GM18907 (cell line): ENCODE measurements at regions not wholly inside any gene's neighbourhood (a gene's known extent, or its start where the extent isn't known, plus 50 kb on each side); places are given as distances from the start of the nearest gene placed in this dataset.

Source experiments
- ATAC-seq: cut with Tn5 transposase; IDR thresholded peaks from one replicate; pipeline ENCODE4 v1.9.1; 2021; ENCODE audit warnings: mild to moderate bottlenecking, moderate library complexity; ENCODE audit not compliant: unreplicated experiment

DNA sequence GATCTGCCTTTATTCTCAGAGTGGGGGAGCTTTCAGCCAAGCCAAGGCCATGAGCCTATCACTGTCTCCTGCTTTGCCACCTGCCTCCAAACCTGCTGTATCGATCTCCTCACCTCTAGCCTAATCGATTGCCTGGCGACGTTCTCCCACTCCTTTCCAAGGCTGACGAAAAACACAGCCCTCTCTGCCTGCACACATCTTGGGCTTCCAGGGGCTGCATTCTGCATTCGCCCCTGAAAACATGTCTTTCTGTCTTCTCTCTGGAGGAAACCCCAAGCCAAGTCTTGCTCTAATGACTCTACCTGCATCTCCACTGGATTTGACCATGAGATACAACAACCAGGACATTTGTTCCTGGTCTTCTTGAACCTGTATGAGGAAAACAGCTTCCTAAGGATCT is 540.7 kb downstream of the BCL11B start:
- ATAC-seq = no peak

DNA sequence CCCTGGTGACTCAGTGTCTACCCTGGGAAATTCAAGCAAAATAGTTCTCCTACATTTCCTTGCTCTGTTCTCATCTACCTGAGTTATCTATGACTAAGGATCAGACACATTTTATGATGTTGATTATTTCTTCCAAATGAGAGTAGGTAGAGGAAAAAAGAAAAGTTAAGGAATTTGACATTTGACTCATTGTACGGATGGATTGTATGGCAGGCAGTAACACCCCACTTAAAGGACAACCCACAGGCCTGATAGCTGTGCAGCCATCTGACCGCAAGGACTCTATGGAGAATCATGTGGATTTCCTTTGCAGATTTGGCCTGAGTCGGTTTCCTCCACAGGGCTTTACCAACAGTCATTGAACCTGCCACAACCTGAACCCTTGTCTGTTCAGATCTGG is 540.3 kb downstream of the BCL11B start:
- ATAC-seq = no peak

DNA sequence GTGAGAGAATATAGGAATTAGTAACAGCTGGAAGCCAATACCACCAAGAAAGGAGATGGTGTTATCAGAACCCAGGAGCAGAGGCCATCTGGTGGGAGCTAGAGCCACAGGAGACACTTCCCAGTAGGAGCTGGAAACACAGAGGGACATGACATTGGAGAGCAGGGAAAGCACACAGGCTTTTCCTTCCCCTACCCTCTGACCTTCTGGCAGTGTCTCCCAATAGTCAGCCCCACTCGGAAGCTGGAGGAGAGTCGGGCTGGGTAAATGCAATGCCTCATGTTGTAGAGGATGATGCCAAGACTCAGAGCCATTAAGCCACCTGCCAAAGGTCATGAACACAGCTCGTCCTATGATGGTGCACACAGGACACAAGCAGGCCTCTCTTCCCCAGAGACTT is 538.5 kb downstream of the BCL11B start:
- ATAC-seq = no peak

DNA sequence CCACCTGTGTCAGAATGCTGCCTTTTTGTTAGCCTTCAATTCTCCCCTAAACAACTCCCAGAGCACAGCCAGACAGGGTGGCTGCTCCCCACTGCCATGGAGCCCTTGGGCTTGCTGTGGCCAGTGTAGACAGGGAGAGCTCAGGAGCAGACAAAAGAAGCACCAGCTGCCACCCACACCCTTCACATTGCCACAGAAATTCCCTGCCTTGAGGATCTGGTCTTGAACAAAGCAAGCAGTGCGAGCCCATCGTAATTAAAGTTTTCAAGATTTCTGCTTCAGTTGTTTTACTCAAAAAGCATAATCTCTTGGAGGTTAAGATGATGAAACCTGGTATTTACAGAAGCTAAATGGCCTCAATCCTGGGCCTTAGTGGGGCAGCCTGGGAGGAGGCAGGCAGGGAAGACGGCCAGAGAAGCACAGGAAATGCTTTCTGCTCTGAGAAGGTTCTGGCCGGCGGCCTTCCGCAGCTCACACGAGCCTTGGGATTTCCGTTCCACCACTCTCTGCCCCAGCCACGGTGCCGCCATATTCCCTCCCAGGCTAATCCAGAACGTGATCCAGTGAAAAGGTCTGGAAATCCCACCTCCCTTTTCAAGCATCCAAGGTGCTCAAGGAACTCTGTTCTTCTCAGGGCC is 535.2 kb downstream of the BCL11B start:
- ATAC-seq = no peak

DNA sequence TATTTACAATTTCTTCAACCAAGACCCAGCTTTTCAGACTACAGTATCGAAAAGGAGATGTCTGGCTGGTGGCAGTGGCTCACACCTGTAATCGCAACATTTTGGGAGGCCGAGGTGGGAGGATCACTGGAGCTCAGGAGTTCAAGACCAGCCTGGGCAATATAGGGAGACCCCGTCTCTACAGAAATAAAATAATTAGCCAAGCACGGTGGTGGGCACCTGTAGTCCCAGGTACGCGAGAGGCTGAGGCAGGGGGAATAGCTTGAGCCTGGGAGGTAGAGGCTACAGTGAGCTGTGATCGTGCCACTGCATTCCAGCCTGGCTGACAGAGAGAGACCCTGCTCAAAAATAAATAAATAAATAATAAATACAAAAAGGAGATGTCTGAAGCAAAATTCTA is 530.5 kb downstream of the BCL11B start:
- ATAC-seq = no peak

DNA sequence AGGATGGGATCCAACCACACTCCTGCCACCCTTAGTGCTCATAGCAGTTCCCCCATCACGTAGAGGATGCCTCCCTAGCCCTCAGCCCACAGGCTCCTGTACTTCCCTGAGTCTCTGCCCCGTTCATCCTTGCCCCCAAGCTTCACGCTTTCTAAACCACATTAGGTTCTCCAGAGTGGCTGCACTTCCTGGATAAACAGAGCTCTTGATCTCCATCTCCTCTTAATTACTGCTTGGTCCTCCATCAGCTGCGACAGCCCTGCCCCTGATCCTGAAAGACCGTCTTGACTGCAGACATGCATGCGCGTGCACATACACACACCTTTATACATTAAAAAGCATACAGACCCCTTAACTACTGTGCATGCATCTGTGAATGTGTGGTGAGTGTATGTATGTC is 530.0 kb downstream of the BCL11B start:
- no peak for ATAC-seq

DNA sequence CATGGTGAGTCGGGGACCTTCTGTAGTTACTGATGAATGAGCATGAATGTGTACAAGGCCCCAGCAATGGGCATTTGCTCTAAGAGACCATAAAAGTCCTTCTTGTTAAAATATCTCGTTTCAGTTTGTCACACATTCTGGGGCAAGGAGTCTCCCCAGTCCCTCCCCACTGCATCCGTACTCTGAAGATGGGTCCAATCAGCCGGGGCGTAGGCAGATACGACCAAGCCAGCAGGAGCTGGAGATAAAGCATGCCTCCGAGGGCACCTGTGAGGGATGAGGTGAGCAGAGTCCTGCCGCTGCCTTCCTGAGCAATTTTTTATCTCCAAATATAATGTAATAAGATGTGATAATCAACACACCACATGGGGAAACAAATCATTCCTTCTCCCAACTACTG is 528.5 kb downstream of the BCL11B start:
- no peak for ATAC-seq

DNA sequence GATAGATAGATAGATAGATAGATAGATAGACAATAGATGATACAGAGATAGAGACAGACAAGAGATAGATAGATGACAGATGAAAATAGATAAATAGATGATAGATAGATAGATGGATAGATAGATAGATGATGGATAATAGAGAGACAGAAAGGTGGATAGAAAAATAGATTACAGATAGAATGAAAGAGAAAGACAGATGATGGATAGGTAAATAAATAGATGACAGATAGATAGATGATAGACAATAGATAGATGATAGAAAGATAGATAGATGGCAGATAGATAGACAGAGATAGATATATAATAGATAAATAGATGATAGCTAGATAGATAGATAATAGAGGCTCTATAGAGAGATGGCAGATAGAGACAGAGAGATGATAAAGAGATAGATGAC is 523.0 kb downstream of the BCL11B start:
- ATAC-seq = no peak

DNA sequence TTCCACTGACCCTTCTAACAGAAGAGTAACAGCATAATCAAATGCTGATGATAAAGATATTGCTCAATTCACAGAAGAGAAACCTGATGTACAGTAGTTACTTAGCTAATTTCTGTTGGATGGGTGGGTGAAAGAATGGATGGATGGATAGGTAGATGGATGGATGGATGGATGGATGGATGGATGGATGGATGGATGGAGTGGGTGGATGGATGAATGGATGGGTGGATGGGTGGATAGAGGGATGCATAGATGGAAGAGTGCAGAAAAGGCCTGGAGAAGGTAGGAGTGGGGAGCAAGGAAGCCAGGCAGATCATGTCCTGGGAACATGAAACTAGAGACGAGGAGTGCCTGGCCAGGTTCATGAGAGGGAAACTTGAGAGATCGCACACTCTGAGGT is 520.9 kb downstream of the BCL11B start:
- ATAC-seq = no peak

DNA sequence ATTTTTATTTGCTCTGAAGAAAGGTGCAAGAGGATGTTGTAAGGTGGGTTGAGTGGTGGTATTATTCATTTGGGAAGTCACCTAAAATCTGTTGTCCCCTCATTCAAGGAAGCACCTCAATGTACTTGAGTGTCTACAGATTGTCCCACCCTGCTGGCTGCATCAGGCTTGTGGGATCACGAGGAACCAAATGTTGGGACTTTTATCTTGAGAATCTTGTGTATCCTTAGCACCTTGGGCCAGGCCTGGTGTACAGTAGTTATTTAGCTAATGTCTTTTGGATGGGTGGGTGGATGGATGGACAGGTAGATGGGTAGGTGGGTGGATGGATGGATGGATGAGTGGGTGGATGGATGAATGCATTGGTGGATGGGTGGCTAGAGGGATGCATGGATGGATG is 519.3 kb downstream of the BCL11B start:
- no peak for ATAC-seq

DNA sequence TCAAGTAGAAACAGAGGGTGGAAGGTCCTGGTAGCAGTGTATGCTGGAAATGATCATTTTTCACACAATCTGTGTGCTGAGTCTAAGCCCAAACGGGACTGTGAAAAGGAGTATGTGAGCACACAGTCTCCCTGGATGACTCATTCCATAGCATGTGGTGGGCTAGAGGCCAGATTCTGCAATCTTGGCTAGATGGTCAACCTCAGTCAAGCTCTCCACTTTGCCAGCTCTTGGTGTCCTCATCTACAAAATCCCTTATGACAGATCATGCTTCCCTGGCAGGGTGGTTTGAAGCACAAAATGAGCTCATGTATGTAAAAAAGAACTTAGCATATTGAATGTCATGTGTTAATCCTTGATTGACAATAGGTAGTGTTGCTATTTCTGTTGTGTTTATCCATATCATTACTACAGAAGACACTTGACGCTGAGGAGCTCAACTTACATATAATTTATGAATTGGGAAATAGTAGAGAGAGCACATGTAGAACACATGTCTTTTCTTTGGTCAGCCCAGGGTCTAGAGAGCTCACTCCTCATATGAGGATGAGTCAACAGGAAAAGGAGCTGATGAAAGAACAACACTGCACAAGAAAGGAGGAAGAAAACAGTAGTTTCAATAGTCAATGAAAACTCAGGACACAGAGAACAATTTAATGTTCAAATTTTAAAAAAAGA is 517.5 kb downstream of the BCL11B start:
- ATAC-seq = no peak

DNA sequence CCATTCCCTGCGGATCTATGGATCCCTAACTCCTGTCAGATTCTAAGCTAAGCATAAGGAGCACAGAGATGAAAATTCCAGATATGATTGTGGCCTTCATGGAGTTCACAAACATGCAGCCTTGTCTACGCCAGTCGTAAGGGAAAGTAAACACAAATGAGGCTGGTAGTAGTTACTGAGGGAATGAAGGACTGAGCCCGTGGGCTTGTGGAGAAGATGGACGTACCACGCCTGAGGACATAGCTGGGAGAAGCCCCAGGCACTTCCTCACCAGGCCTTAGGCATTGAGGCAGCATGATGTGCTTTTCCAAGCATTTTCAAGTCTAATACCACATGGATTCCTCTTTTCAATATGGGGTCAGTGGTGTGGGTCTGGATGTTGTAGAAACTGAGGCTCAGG is 515.2 kb downstream of the BCL11B start:
- ATAC-seq = no peak

DNA sequence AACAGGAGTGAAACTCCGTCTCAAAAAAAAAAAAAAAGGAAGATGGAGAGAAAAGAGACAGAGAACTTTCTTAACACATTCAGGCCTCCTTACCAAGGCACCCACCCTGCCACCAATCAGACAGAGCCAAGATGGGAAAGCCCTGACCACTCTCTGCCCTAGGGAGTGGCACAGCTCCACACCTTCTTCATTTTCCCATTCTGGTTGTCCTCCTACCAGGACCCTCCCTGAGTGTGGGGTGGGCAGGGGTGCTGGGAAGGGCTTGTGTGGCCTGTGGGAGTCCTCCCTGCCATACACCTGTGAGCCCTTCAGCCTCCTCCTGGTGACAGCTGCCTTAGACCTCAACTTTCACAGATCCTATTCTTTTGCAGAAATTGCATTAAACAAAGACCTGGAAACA is 513.6 kb downstream of the BCL11B start:
- no peak for ATAC-seq

DNA sequence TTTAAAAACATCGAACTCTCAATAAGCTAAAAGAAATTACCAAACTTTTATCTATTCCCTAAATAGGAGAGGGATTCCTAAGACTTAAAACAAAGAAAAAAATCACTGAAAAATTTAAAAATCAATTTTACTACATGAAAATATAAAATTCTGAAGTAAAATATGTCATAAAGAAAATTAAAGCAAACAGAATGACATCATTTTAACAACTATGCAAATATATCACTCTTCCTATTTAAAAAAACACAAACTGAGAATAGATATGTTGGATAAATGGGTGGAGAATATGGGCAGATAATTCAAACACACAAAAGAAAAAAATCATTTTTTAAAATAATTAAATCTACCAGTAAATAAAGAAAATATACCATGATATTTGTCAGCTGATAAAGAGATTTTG is 510.0 kb downstream of the BCL11B start:
- no peak for ATAC-seq

DNA sequence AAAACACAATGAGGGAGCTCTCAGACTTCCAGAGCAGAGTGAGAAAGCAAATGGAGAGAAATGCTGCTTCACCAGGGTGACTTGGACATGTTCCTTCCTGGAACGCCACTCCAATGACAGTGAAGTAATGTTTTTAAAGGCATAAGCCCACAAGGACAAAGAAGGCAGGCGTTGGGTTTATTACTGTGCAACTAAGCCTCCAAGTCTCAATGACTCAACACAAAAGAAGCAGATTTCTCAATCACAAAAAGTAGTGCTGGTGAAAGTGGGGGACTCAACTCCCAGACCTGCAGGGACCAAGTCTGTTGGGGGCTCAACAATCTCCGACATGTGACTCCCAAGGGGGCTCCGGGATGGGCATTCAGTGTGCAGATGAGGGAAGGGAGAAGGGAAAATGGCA is 505.2 kb downstream of the BCL11B start:
- no peak for ATAC-seq

DNA sequence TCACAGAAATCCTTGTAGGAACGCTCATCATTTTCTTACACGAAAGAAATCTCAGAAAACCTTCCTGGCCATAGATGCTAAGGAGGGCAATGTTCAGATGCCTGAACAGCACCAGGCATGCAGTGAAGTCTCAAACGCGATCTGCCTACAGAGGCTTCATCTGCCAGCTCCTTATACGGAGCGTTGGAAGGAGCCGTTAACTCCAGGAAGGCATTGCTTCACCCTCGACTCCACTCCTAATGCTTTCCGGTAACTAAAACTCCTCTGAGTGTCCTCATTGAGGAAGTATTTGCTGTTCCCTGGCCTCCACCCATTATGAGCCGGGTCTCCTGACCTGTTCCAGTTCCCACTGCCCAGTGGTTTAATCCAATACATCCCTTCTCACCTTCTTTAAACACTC is 502.7 kb downstream of the BCL11B start:
- ATAC-seq = no peak

DNA sequence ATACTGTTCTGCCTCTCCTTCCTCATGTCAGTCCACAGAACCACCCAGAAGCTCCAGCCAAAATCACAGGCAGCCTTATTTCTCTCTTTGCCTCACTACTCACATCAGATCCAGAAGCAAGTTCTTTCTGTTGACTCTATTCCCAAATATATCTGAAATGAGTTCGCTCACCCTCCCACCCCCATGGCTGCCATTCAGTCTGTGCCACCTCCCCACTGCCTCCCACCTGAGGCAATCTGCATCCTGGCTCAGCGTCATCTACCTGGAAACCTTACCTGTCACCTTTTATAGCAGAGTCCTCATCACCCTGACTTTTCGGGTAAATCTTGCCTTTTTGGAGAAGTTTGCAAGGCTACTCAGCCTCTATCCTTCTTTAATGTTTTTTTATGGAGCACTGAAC is 501.8 kb downstream of the BCL11B start:
- no peak for ATAC-seq

DNA sequence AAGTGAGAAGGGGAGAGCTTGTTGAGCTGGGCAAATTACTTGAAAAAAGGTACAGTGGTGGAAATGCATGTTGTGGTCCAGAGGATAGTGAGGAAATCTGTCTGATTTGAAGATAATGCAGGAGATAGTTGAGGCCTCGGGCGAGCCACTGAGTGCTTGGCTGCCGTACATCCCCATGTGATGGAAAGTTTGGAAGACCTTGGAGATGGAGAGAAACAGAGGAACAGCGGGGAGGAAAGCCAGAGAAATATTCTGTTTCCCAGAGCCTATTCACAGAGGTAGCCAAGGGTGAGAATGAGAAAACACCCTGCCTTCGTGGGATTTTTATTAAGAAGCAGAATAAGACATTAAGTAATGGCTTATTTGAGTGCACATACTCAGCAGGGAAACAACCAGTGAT is 498.2 kb downstream of the BCL11B start:
- ATAC-seq = no peak

DNA sequence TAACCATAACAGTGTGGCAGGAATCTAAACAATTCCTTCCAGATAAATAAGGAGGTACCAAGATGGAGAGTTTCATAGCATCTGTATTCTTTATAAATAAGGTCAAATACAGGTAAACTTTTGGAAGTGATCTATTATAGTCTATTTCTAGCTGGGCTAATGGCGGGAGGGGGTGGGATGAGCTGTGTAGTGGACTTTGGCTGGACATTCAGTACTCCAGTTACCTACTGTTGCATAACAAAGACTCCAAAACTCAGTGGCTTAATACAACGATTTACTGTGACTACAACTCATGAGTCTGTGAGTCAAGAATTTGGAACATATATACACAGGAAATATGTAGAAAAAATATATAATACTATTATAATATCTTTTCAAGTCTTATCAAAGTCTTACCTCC is 496.1 kb downstream of the BCL11B start:
- no peak for ATAC-seq

DNA sequence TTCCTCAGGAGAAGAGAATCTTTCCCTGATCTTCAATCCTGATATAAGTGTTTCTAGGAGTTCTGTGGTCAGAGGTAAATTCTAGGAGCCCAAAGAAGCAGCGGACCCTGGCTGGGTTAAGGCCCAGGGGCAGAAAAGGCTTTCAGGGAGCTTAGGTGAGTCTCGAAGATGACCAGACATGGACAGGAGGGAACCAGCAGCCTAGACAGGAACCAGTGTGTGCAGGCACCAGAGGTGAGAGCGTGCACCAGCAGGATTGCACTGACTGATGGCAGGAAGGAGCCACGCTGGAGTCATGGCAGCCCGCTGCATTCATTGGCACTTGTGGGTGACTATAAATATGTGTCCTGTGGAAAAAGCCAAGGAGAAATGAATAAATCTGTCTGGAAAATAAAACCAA is 489.9 kb downstream of the BCL11B start:
- ATAC-seq = no peak

DNA sequence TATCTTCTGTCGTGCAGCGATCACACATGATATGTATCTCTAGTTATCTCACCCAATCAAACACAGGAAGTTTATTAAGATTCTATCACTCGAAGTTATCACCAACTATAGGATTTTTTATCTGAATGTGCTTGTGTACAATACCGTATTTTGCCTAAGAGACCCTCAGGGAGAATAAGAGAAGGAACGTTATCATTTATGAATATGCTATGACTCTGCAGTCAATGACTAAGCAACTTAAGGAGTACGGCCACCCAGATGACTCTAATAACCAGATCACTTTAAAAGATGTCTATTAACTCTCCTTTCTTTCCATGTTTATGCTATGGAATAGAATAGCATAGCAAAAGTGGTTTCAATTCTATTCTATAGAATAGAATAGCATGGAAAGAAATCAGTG is 486.4 kb downstream of the BCL11B start:
- no peak for ATAC-seq

DNA sequence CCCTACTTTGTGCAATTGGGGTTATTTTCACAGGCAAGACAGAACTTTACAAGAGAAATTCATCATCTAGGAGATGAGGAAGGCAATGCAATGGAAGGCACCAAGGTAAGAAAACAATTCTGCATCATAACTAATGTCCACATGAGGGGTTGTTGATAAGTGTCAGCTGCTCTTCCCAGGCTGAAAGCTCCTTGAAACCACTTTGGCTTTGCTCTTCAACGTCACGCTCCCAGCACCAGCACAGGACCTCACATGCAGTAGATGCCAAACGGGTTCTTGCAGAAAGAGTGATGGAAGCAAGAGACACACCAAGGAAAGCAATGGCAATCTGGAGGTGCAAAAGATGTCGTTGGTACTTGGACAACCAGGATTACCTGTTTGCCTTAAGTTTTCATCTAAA is 485.5 kb downstream of the BCL11B start:
- no peak for ATAC-seq

DNA sequence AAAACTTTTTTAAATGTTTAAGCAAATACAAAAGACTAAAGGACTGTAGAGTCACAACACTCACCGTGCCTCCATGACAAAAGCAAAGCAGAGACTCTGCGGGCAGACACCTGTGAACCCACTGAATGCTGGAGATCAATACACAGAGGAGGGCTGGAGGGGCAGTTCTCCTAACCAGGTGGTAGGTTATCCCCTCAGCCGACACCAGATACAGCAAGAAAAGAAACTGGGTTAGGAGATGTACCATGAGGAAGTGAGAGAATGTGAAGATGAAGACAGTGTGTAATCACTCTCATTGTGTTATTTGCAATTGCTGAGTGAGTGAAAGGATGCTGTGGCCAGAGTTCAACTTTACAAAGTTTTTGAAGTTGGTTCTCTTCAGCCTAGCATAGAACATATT is 480.3 kb downstream of the BCL11B start:
- ATAC-seq = no peak
